Prostate gland (tissue), 2 donors: ENCODE measurements at regions not wholly inside any gene's neighbourhood (a gene's known extent, or its start where the extent isn't known, plus 50 kb on each side); places are given as distances from the start of the nearest gene placed in this dataset. TPM values are rescaled to one million over a fixed set of nuclear protein-coding genes. Genes with fewer than 3 reads are reported as not detected.

Experiments used
- DNase-seq: peaks from one replicate; pipeline ENCODE4 v3.0.0-alpha.2; 2019; ENCODE audit warnings: low spot score
- H3K27ac ChIP-seq, 2 donors: fragments of 200-600 bp; sonication (generic); 2 replicates each; pipeline ENCODE4 v1.5.1; 2017 to 2019
- H3K27me3 ChIP-seq: fragments of 200-600 bp; sonication (generic); replicated peaks from 2 replicates; pipeline ENCODE4 v1.5.1; 2019; ENCODE audit not compliant: insufficient read depth
- H3K36me3 ChIP-seq, 2 donors: fragments of 200-600 bp; sonication (generic); 1 replicate in 1 of 2; 2 replicates in 1 of 2; pipeline versions ENCODE4 v1.5.1 to v1.8.1; 2017 to 2019
- H3K4me1 ChIP-seq: fragments of 200-600 bp; sonication (generic); replicated peaks from 2 replicates; pipeline ENCODE4 v1.5.1; 2019
- H3K4me3 ChIP-seq, 2 donors: fragments of 200-600 bp; sonication (generic); 2 replicates each; pipeline ENCODE4 v1.5.1; 2017 to 2019
- H3K9me3 ChIP-seq: fragments of 200-600 bp; sonication (generic); 2 replicates; pipeline ENCODE4 v1.5.1; 2017
- CTCF ChIP-seq, 4 experiments: fragments of 200-600 bp in 2 of 4; fragments of 450-650 bp in 2 of 4; sonication (generic) in 2 of 4; IDR thresholded peaks; 1 replicate in 3 of 4; 2 replicates in 1 of 4; pipeline ENCODE4 v1.5.1; 2016 to 2019; ENCODE audit warnings: antibody characterized with exemption in 4 of 4, mild to moderate bottlenecking in 2 of 4, moderate library complexity in 2 of 4
- POLR2A ChIP-seq: fragments of 450-650 bp; IDR thresholded peaks from one replicate; pipeline ENCODE4 v1.6.1; 2016; ENCODE audit warnings: antibody characterized with exemption, mild to moderate bottlenecking
- POLR2AphosphoS5 ChIP-seq: sonication (generic); formaldehyde crosslinking; IDR thresholded peaks from one replicate; pipeline ENCODE4 v1.6.1; 2017; ENCODE audit warnings: antibody characterized with exemption
- WGBS: methylation state at CpG from one replicate; pipeline ENCODE4 v1.1.5; 2018; 5-methylcytosine and 5-hydroxymethylcytosine counted together
- intact Hi-C: fragments of 100-400 bp; cut with DNase I; formaldehyde crosslinking; loops from one replicate; pipeline ENCODE4 v1.14.2; 2022
- microRNA counts, 2 donors: library from miRNA; unstranded; fragments of <30 nt; microRNA quantifications; one replicate each; lab custom pipeline; 2016 to 2017
- microRNA-seq: library from miRNA; unstranded; fragments of <30 nt; microRNA quantifications from one replicate; pipeline ENCODE4, GENCODE V29; 2016
- small RNA-seq, 2 donors: library from RNA; depleted of rRNA; stranded (forward); fragments of <200 nt; gene quantifications; one replicate each; pipeline ENCODE3, GENCODE V24; 2016

- TF ChIP-seq CTCF (IDR thresholded peaks at IDR 0.05) (no peak), POLR2A (no peak), POLR2AphosphoS5 (no peak)
- Histone ChIP-seq H3K36me3 (no peaks in the 10 kb centered on the region), H3K27ac (no peak overlapping the region), H3K9me3 (no peaks in the 10 kb centered on the region), H3K4me3 (no peak overlapping the region), H3K4me1 (no peaks in the 10 kb centered on the region), H3K27me3 (no peaks in the 10 kb centered on the region)
- 86% methylated on average over 12 of the region's 12 CpGs for WGBS
- DNase-seq: no peak
- intact Hi-C loops: no loop called here
These were observed 53.1 kb upstream of the RUNX3 start for GRCh38 chr1:24983006-24983680.

- Histone ChIP-seq H3K27ac (no peak overlapping the region), H3K36me3 (no peaks in the 10 kb centered on the region), H3K9me3 (no peaks in the 10 kb centered on the region), H3K4me1 (no peaks in the 10 kb centered on the region), H3K4me3 (no peak overlapping the region), H3K27me3 (no peaks in the 10 kb centered on the region)
- DNase-seq: no peak
- intact Hi-C loops: no loop called here
- TF ChIP-seq POLR2AphosphoS5 (no peak), POLR2A (no peak), CTCF (IDR thresholded peaks at IDR 0.05) (no peak)
- 80% methylated on average over 11 of the region's 11 CpGs for WGBS
These were observed 51.5 kb upstream of the RUNX3 start for GRCh38 chr1:24981631-24982005.

GRCh38 chr1:24980836-24981630 is 51.0 kb upstream of the RUNX3 start:
- no peak for DNase-seq
- no peak overlapping the region for H3K4me3 ChIP-seq
- WGBS: 75% methylated on average over 13 of the region's 13 CpGs
- H3K9me3 ChIP-seq: no peaks in the 10 kb centered on the region
- H3K27me3 ChIP-seq: no peaks in the 10 kb centered on the region
- TF ChIP-seq POLR2AphosphoS5: no peak
- no peak for TF ChIP-seq POLR2A
- TF ChIP-seq CTCF (IDR thresholded peaks at IDR 0.05): no peak
- no peaks in the 10 kb centered on the region for H3K4me1 ChIP-seq
- H3K36me3 ChIP-seq: no peaks in the 10 kb centered on the region
- intact Hi-C loops: no loop called here
- H3K27ac ChIP-seq: no peak overlapping the region

MicroRNAs encoded in the stretch of these regions (microRNA counts, 767-probe panel; counts per million panel counts)
- microRNA hsa-miR-4425 (lab: Ali Mortazavi, UCI): 0 to 431 counts per million in 2 donors

Small RNA genes in the stretch of these regions (microRNA-seq; reads per million reads assigned to microRNA genes)
- gene MIR4425: not detected

Small RNA genes in the stretch of these regions (small RNA-seq; reads per million reads assigned to genes)
- 0 to 0.09 reads per million in 2 donors for gene MIR4425
